GM12874 (cell line): ENCODE measurements at regions not wholly inside any gene's neighbourhood (a gene's known extent, or its start where the extent isn't known, plus 50 kb on each side); places are given as distances from the start of the nearest gene placed in this dataset.

Experiments used
- CTCF ChIP-seq: IDR thresholded peaks from 2 replicates; pipeline ENCODE4 v1.5.1; 2011; ENCODE audit warnings: low read depth, mild to moderate bottlenecking, control low read depth, low read length, moderate library complexity; ENCODE audit not compliant: insufficient read depth

GRCh38 chr12:127205781-127206555 lies 1061.0 kb upstream of the TMEM132C start:
- TF ChIP-seq CTCF: no peak

GRCh38 chr12:127209318-127209717 lies 1057.7 kb upstream of the TMEM132C start:
- no peak for TF ChIP-seq CTCF

- no peak for TF ChIP-seq CTCF
These were observed 1052.8 kb upstream of the TMEM132C start for GRCh38 chr12:127214186-127214585.

- TF ChIP-seq CTCF: no peak
These were observed 1044.0 kb upstream of the TMEM132C start for GRCh38 chr12:127223011-127223410.

- no peak for TF ChIP-seq CTCF
These were observed 1043.2 kb upstream of the TMEM132C start for GRCh38 chr12:127223731-127224130.

- no peak for TF ChIP-seq CTCF
These were observed 1036.1 kb upstream of the TMEM132C start for GRCh38 chr12:127230843-127231260.

GRCh38 chr12:127231371-127231770 lies 1035.6 kb upstream of the TMEM132C start:
- TF ChIP-seq CTCF: no peak
